ENCODE measurements at regions not wholly inside any gene's neighbourhood (a gene's known extent, or its start where the extent isn't known, plus 50 kb on each side); places are given as distances from the start of the nearest gene placed in this dataset.

DNA sequence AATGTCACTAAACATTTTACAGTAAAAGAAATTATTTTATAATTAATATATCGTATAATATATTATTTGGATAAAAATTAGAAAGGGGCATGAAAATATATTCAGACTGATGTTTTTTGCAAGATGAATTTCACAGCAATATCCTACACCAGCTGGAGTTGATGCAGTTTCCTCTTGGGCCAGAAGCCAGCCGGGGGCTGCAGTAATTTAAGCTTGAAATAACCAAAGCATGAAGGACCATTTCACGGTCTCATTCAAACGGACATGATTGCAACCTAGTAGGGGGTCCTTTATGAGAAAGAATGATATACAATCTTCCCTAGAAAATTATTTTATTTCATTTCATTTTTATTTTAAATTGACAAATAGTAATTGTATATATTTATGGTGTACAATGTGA lies 797.2 kb upstream of the PCDH9 start:
- TF ChIP-seq, protein P1, sequence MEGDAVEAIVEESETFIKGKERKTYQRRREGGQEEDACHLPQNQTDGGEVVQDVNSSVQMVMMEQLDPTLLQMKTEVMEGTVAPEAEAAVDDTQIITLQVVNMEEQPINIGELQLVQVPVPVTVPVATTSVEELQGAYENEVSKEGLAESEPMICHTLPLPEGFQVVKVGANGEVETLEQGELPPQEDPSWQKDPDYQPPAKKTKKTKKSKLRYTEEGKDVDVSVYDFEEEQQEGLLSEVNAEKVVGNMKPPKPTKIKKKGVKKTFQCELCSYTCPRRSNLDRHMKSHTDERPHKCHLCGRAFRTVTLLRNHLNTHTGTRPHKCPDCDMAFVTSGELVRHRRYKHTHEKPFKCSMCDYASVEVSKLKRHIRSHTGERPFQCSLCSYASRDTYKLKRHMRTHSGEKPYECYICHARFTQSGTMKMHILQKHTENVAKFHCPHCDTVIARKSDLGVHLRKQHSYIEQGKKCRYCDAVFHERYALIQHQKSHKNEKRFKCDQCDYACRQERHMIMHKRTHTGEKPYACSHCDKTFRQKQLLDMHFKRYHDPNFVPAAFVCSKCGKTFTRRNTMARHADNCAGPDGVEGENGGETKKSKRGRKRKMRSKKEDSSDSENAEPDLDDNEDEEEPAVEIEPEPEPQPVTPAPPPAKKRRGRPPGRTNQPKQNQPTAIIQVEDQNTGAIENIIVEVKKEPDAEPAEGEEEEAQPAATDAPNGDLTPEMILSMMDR (optimal IDR thresholded peaks at IDR 0.05 in 1 of 3, IDR thresholded peaks at IDR 0.05 in 1 of 3, conservative IDR thresholded peaks at IDR 0.05 in 1 of 3; ENCODE audit: extremely low read depth in 1 of 3, insufficient read depth in 2 of 3, low read length in 3 of 3) = no peak
- no peak for TF ChIP-seq EZH2 (IDR thresholded peaks at IDR 0.05; ENCODE audit: low read length)

Data from keratinocyte (primary cell).